Renal cortex interstitium (tissue), 11 donors: ENCODE measurements at regions not wholly inside any gene's neighbourhood (a gene's known extent, or its start where the extent isn't known, plus 50 kb on each side); places are given as distances from the start of the nearest gene placed in this dataset.
"Not testable (repeated sequence)": the region's sequence is repeated elsewhere in the genome, so short reads cannot be mapped to it uniquely, and the experiment has no call there.

Source experiments
- DNase-seq, 11 donors: peaks; one replicate each; pipeline ENCODE4 v3.0.0-alpha.2; 2013; ENCODE audit warnings: low read depth in 9 of 11, low spot score in 4 of 11; ENCODE audit errors: extremely low read depth in 1 of 11

GRCh38 chr1:184860985-184861754 is 106.5 kb upstream of the EDEM3 start:
- DNase-seq = no peak

DNA sequence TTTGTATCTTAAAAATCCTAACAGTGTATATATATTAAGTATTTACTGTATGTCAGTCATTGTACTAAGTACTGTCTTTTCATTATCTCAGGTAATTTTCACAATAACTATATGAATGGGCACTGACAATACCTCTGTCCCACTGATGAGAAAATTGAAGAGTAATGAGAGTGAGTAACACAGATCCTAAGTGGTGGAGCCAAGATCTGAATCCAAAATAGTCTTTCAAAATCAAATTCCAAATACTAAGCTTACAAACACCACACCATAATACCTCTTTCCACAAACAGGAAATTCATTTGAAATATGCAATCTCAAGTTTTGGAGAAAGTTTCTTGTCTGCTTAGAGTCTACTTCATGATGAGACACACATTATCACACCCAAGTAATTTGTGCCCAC is 105.9 kb upstream of the EDEM3 start:
- no peak for DNase-seq

DNA sequence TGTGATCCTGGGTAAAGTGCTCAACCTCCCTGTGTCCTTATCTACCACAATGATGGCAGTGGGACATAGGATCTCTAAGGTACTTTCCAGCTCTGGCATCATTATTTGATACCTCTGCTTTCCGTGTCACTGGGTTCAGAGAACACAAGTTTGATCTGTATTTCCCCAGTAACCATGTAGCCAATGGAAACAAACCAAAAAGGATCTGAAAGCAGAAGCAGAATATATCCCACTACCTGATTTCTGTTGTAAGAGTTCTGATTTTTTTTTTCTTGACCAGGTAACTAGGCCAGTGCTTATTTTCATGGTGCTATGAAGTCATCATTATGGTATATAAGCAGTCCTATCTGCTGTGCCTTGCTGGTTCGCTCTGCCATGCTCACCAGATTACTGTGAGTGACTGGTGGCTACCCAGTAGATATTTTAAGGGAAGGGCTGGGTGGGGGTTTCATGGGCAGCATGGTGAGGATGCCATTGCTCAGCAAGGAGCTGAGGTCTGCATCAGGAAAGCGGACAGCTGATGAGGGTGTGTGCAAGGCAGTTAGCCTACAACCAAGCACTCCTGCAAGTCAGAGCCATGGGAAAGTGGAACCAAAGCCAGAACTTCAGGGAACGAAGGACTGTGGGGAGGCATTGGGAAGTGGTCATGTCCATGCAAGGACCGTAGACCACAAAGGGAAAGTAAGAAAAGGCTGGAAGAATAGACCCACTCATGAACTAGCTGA is 104.9 kb upstream of the EDEM3 start:
- DNase-seq = no peak

DNA sequence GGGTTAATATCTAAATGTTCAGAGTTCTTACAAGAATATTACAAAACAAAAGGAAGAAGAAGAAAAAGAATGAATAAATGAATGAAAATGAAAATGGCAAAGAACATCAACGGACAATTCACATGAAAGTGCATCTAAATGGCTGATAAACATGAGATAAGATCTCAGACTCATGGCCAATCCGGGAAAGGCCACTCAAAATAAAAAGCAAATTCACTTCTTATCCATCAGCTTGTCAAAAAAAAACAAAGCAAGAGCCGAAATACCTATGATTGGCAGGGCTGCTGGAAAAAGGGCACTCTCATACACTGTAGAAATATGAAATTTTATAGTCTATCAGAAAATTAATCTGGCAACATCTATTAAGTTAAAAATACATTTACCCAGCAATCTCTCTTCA is 103.6 kb upstream of the EDEM3 start:
- no peak for DNase-seq

DNA sequence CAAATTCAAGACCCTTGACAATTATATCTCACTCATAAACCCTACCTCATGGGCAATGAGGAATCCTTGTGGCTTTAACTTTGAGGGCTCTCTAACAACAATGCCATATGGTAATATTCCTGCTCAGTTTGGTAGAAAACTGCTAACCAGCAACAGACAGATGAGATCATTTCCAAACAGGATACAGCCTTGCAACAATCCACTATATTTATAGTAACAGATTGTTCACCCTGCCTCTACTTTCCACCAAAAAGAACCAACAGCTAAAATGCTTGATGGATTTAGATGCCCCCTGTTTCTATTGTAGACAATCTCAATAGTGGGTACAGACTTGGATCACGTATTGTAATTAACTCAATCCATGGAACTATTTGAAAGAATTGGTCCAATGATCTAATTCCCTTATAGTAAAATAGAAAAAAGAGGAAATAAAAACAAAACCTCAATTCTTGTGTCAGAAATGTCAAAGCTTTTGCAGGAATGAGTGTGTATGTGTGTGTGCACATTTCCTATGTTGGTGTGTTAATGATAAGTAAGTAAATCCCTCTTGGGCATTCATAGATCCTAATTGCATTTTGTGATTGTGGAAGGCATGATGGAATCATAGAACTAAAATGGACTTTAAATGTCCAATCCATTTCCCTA is 100.0 kb upstream of the EDEM3 start:
- no peak for DNase-seq

DNA sequence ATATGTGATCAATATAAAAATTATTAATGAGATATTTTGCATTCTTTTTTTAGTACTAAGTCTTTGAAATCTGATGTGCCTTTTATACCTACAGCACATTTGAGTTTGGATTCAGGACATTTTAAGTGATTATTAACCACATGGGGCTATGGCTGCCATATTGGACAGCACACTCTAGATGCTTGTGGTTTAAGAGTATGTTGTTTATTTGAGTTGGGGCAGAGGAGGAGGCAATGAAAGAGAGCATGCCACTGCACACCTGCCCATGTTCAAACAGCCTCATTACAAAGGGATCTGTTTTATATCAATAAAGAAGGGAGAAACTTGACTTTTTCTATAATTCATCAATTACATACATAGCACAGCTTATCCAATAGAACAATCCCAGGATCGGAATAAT is 99.4 kb upstream of the EDEM3 start:
- DNase-seq = no peak

DNA sequence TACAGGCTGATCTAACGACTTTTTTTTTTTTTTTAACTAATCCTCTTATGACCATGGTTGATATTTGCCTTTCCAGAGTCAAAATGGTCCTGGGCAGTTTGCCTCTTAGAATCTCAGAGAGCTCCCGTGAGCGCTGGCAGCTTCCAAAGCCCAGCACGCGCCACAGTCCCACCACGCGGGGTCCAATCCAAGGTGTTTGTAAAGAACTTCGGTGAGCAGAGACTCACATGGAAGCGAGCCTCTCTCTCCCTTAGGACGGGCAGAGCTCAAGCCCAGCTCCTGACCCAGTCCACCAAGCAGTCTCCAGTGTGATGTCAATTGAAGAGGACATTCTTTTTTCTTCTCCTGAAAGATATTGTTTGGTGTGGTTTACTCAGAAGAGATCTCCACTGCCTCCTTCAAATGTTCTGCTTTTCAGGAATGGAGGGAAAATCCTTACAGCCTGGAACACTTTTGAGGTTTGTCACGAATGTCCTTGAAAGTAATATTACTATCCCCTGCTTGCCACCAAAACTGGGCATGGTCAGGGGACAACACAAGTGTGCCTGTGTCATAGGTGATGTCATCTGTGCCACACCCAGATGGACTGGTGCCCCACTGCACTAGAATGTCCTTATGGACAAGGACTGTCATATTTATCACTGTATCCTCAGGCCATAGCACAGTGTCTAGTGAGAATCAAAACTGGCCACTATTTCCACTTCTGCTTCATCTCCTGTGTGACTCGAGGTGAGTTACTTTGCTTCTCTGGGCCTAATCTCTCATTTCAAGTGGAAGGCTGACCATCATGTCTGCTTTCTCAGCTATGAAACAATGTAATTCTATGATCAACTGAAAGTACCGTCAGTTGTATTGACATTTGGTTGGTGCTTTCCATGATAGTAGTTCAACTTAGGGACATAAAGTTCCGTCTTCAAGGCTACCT is 97.4 kb upstream of the EDEM3 start:
- DNase-seq = no peak

DNA sequence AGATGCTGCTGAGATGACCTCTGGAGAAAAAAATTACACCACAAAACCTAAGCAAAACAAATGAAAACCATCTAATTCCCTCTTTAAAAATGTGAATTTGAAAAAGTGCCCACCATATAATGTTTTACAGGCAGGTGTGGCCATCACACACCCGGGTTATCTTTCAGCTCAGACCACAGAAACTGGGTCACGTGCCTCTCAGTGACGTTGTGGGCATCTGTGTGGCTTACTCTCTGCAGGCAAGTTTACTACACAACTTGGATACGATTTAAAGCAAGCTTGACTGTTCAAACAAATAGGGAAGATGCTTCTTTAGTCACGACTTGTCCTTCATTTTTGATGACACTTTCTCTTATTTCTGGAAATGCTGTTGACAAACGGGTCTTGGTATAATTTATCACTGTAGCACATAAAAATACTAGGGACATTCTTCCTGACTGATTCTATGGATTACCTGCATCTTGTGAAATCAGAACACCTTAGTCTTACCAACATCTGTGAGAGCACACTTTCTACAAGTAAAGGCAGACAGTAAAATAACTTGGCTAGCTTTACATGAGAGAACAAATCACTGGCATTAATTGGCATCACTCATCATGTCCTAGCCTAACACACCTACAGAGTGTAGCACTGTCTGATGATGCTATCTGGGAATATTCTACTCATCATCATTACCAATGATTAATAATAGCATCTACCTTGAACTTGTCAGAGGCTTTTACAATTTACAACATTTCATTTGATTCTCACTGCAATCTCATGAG is 89.3 kb upstream of the EDEM3 start:
- DNase-seq = no peak

GRCh38 chr1:184840596-184840995 is 85.9 kb upstream of the EDEM3 start:
- no peak for DNase-seq

- peak in 8 of 11 donors; percentile 24 to 70 (median 39) for DNase-seq
These were observed 83.9 kb upstream of the EDEM3 start for GRCh38 chr1:184838504-184838951.

- no peak for DNase-seq
These were observed 82.6 kb upstream of the EDEM3 start for GRCh38 chr1:184836934-184837895.

DNA sequence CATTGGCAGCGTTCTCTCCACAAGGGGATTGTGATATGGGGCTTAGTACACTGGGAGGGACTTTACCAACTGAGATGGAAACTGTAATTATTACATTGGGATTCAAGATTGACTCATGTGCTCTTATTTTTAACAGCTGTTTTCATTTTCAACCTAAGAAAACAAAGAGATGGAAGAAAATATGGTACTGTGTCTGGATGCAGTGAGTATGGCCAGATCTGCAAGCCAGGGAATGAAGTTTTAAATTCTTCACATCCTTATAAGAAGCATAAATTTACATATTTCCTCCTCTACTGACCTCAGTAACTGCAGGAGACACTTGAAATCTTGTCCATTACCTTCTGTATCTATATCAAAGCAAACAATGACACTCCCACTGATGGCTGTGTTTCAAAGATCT is 81.5 kb upstream of the EDEM3 start:
- no peak for DNase-seq

DNA sequence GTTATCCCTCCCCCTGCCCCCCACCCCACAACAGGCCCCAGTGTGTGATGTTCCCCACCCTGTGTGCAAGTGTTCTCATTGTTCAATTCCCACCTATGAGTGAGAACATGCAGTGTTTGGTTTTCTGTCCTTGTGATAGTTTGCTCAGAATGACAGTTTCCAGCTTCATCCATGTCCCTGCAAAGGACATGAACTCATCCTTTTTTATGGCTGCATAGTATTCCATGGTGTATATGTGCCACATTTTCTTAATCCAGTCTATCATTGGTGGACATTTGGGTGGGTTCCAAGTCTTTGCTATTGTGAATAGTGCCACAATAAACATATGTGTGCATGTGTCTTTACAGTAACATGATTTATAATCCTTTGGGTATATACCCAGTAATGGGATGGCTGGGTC is 79.3 kb upstream of the EDEM3 start:
- DNase-seq = not testable (repeated sequence)

DNA sequence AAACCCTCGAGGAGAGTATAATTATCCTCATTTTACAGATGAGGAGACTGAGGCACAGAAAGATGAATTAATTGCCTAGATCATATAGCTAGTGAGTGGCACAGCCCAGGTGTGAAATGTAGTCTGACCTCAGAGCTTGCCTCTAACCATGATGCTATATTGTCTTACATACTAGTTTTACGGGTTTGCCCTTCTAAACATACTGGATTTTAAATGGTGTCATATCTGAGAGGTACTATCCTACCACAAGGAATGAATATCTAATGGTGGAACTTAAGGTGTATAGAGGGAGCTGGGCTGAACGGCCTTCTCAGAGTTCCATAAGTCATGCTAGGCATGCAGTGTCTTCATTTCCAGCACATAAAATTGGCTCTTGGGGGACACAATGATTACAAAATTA is 77.9 kb upstream of the EDEM3 start:
- no peak for DNase-seq

GRCh38 chr1:184829496-184829895 is 74.8 kb upstream of the EDEM3 start:
- not testable (repeated sequence) for DNase-seq

DNA sequence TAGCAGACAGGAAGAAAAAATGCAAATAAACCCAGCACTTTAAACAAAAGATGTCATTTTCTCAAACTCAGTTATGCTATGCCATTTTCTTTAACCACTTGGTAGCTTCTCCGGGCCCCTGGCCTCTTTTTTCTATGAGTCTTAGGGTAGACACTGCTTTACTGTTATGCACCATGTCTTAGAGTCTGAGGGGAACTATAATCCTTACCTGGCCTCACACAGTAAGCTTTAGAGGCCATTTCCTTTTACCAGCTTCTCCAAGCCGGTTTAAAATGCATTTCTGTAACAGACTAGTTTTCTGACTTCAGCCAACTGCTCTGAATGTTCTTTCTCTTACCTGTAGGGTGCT is 73.7 kb upstream of the EDEM3 start:
- no peak for DNase-seq

DNA sequence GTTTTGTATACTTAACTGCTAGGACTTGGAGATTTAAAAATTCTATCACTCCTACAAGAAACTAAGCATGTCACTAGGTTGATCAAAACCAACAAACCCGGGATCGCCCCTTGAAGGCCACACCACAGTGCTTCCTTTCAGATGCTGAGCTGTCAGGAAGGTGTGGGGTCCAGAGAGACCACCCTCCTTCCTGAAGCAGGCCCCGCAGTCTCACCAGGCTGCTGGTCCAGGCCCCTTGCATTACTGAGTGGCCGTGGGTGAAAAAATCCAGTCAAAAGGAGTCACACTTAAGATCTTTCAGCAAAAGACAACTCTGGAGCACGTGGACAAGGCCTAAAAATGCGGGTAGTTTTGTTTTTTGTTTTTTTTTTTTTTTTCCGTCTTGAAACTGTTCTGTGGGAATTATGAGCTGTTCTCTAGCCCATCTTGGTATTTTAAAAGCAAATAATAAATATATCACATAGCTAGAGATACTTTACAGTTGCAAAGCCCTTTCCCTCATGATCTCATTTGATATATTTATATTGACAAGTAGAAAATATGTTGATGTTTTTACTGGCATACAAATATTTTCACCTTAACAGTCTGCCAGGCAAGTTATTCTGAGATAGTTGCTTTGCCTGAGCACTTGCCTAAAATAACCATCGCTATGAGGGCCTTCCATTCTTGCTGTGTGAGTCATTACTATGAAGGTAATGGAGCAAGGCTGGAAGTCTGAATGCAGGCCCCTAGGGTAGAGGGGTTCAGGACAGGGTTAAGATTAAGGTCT is 73.1 kb upstream of the EDEM3 start:
- DNase-seq = no peak
